HG03139 (cell line): ENCODE measurements at regions not wholly inside any gene's neighbourhood (a gene's known extent, or its start where the extent isn't known, plus 50 kb on each side); places are given as distances from the start of the nearest gene placed in this dataset.

Source experiments
- ATAC-seq: cut with Tn5 transposase; IDR thresholded peaks from one replicate; pipeline ENCODE4 v1.9.1; 2021; ENCODE audit not compliant: unreplicated experiment

- ATAC-seq, result no peak
Observed at GRCh38 chr14:84162633-84163032, 1367.3 kb upstream of the FLRT2 start.

GRCh38 chr14:84167026-84167425, 1362.9 kb upstream of the FLRT2 start:
- no peak for ATAC-seq

- ATAC-seq, result no peak
Observed at GRCh38 chr14:84180336-84180735, 1349.6 kb upstream of the FLRT2 start.

- ATAC-seq, result no peak
Observed at GRCh38 chr14:84181072-84181471, 1348.9 kb upstream of the FLRT2 start.

- no peak for ATAC-seq
Observed at GRCh38 chr14:84195514-84195913, 1334.4 kb upstream of the FLRT2 start.

GRCh38 chr14:84197704-84198103, 1332.2 kb upstream of the FLRT2 start:
- ATAC-seq, result no peak

GRCh38 chr14:84202486-84202885, 1327.5 kb upstream of the FLRT2 start:
- ATAC-seq, result no peak

- ATAC-seq, result no peak
Observed at GRCh38 chr14:84203896-84204295, 1326.0 kb upstream of the FLRT2 start.

GRCh38 chr14:84208451-84208850, 1321.5 kb upstream of the FLRT2 start:
- ATAC-seq, result no peak

GRCh38 chr14:84209031-84209430, 1320.9 kb upstream of the FLRT2 start:
- no peak for ATAC-seq

GRCh38 chr14:84217066-84217465, 1312.9 kb upstream of the FLRT2 start:
- no peak for ATAC-seq

- ATAC-seq, result no peak
Observed at GRCh38 chr14:84225268-84225667, 1304.7 kb upstream of the FLRT2 start.

- no peak for ATAC-seq
Observed at GRCh38 chr14:84228702-84229101, 1301.2 kb upstream of the FLRT2 start.

GRCh38 chr14:84234281-84234680, 1295.7 kb upstream of the FLRT2 start:
- ATAC-seq, result no peak

- no peak for ATAC-seq
Observed at GRCh38 chr14:84236290-84236689, 1293.7 kb upstream of the FLRT2 start.

- no peak for ATAC-seq
Observed at GRCh38 chr14:84237881-84238280, 1292.1 kb upstream of the FLRT2 start.

- ATAC-seq, result no peak
Observed at GRCh38 chr14:84247693-84248092, 1282.3 kb upstream of the FLRT2 start.

GRCh38 chr14:84250893-84251292, 1279.1 kb upstream of the FLRT2 start:
- ATAC-seq, result no peak

- ATAC-seq, result no peak
Observed at GRCh38 chr14:84251411-84252115, 1278.4 kb upstream of the FLRT2 start.

GRCh38 chr14:84252706-84253105, 1277.2 kb upstream of the FLRT2 start:
- ATAC-seq, result no peak

- ATAC-seq, result no peak
Observed at GRCh38 chr14:84253326-84253725, 1276.6 kb upstream of the FLRT2 start.

- ATAC-seq, result no peak
Observed at GRCh38 chr14:84254290-84254689, 1275.7 kb upstream of the FLRT2 start.

- ATAC-seq, result no peak
Observed at GRCh38 chr14:84262932-84263331, 1267.0 kb upstream of the FLRT2 start.
